Stimulated activated CD8-positive, alpha-beta memory T cell treated with anti-CD3 and anti-CD28 coated beads, Interleukin-2, amount 100 ng/mL, for 1 hour (primary cell): ENCODE measurements at regions not wholly inside any gene's neighbourhood (a gene's known extent, or its start where the extent isn't known, plus 50 kb on each side); places are given as distances from the start of the nearest gene placed in this dataset.

ENCODE experiments used
- DNase-seq, 2 donors: peaks; one replicate each; pipeline ENCODE4 v3.0.0-alpha.2; 2020; ENCODE audit warnings: low read depth in 2 of 2

DNA sequence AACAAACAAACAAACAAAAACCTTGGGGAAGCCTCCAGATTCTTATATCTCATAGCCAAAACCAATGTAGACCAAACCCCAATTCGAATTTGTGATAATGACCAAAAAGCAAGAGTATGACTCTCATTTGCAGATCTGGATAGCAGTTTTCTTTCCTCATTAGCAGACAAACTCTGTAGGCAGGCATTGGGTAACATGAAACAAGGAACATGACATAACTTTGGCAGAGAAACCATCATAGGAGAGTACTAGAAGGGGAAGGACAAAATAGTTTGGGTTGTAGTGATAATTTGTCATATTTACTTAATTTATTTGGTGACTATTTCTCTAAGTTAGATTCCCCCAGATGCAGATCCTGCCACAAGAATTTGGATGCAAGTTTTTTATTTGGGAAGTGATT, 187.8 kb downstream of the MID1IP1 start:
- DNase-seq, result no peak

DNA sequence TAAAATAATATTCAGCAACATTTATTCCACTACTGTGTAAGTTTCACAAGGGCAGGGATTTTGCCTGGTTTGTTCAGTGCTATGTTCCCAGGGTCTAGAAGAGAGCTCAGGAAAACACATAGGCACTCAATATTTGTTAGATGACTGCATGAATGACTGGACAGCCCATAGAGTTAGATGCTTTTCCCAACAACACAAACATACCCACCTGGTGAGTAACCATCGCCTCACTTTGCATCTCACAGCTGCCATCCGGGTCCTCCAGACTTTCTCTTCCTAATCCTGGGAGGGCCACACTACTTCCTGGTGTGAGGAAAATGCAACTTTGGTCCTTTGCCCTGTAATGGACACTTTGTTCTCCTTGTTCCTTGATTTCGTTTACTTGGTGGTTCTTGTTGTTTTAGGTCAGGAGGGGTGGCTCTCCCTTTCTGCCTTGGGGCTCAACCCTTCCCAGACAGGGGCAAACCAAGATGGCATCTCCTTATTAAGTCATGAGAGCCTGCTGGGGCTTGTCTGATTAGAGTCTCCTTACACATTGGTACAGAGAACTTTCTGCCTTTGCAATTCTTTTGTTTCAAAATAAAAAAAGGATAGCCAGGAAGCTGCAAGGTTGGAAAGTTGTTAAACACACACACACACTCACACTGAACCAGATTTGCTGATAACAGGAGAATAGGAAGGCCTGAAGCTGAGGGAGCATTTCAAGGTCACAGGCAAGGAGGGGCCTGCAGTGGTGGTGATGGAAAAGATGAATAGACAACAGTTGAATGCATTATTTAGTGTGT, 190.6 kb downstream of the MID1IP1 start:
- DNase-seq, result no peak

DNA sequence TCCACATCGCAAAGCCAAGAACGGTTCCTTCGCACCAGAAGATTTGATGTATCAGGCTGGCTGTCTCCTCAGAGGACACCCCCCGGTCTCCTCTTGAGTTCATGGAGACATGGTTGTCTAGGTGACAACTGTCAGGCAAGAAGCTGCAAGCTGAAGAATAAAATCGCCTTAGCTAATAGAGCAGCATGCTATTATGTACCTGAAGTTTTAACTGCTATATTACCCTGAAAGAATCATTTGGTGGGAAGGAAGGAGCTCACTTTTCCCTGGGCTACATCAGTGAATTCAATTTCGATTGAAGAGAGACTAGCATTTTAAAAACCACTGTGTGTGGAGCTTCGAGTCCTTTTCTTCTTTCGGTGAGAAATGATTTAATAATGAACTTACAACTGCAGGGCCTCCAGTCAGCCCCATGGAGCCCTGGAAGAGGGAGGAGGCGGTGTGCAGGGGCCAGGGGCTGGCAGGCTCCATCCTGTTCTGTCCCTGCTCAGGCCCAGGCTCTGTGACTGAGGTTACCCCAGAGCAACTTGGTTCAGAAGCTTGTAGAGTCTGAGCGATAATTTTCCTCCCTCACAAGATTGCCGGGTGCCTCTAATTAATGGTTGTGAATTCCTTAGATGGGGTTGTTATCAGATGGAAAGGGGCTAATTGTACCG, 191.3 kb downstream of the MID1IP1 start:
- no peak for DNase-seq

DNA sequence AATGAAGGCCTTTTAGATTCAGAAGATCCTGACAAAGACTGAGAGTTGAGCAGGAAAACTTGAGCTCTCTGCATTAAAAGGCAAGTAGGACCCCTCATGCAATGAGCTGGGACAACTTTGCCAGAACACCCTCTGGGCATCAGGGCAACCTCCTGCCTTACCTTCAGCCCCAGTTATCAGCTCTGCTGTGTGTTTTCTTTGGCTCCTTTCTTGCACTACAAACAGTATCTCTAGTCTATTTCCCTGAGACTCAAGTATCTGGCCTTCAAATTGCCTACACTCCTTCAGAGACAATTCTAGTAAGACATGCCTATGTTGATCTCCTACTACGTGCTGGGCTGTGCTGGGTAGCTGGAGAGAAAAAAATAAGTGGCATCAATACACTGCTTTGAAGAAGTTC, 192.2 kb downstream of the MID1IP1 start:
- no peak for DNase-seq

DNA sequence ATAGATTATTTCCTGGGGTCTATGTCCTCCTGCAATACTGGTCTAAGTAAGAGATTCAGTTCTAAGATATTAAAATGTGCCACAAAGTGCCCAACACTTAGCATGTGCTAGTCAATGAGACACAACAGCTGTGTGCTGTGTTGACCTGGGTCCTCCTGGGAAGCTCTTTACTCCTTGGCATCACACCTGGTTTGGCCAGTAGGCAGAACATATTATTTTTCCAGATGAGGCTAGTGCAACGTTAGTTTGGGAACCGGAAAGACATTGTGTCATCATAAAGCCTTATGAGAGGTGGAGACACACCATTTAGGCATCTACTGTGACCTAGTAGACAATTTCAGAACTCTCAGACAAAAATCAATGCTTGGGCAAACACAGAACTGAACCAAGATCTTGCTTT, 197.8 kb downstream of the MID1IP1 start:
- no peak for DNase-seq

DNA sequence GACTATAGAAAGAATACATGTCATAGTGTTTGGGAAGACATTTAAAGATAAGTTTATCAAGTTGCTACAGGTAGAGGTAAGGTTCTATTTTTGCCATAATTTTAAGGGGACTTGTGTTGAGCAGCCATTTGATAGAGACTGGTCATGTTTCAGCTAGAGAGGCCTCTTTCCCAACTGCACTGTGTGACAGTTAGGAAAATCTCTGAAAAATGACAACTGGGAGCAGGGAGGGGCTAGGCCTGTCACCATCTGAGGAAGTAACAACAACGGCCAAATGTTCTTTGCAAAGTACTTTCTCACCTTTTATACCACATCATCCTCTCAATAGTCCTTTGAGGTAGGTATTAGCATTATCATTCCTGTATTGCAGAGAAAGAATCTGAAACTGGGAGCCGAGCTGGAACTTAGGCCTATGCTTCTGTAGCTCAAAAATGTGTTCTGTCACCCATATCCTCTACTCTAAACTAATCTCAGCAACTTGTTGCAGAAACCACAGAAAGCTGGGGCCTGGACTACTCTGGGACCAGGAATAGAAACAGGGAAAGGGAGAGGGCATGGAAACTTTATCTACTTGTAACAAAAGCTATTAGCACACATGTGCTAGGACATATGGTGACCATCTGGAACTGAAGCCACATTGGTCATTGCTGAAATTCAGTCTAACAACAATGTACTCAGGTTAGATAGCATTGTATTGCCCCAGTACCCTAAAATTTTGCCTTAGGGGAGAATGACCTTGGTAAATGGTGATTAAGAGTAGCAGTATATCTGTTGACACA, 198.9 kb downstream of the MID1IP1 start:
- no peak for DNase-seq

DNA sequence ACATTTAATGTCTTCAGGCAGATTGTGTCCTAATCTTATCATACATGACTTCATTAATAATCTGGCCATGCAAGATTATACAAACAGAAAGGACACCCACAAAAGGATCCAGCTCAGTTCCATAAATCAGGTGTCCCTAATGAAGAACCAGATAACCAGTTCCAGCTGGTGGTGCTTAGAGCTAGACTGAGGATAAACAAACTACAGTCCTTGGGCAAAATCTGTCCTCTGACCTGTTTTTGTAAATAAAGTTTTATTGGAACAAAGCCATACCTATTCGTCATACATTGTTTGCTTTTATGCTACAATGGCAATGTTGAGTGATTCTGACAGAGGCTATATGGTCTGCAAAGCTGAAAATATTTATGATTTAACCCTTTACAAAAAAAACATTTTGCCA, 199.5 kb downstream of the MID1IP1 start:
- DNase-seq, result no peak

DNA sequence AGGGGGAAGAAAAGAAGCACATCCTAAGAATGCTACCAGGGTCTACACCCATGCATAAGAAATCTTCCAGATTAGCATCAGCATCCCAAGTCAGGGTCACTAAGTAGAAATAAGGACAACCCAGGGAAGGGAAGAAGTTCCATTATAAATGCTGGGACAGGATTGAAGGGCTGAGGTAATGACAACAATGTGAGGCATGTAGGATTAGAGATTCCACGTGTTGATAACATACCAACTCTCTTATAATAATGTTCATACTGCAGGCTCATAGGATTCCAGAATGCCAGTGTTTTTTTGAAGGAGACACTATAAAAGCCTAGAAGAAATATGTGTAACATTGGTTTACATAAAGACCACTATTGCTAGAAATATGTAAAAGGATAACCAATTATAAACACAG, 201.2 kb downstream of the MID1IP1 start:
- no peak for DNase-seq

DNA sequence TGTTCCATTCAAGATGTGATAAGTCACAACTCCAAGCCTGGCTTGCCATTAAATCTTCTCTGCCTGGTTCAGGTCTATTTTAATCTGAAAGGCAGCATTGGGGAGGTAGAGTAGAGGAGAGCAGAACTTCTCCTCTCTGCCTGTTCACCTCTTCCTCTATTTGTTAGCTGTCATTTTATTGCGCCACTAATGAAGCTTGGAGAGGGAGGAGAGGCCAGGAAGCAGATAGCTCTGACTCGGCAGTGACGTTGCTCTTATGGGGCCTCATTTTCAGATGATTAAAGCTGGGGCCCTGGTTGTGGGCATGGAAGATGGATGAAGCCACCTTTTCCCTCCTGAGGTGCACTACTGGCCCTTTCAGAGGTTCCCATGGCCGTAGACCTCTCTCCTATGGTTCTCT, 207.3 kb downstream of the MID1IP1 start:
- DNase-seq, result no peak

DNA sequence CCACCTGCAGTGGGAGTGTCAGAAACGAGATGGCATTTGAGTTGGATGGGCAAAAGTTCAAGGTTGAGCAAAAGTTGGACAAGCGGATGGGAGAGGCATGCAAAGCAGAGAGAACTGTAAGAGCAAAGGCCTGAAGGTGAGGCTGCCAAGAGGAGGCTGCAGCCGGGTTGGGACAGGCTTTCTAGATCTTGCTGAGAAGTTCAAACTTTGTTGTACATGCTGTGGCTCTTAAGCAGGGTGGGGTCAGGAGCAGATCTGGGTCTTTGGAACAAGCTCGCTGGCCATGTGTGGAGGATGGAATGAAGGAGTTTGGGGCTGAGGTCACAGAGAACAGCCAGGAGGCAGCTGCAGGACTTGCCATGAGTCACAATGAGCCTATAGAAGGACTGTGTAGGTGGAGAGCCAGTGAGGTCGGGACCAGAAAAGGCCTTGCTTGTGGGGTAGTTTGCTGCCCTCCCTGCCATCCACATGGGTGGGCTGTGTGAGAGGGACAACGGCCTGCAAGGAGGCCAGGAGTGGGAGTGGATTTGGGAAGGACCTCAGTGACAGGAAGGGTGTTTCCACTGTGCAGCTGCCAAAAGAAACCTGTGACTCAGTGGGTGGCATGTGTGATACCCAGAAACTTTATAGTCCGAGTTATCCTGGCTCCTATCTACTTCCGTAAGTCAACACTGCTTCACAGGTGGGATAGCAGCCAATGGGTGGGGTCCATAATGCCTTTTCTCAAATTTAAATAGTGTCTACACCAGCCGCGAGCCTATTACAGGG, 210.4 kb downstream of the MID1IP1 start:
- DNase-seq, result no peak

DNA sequence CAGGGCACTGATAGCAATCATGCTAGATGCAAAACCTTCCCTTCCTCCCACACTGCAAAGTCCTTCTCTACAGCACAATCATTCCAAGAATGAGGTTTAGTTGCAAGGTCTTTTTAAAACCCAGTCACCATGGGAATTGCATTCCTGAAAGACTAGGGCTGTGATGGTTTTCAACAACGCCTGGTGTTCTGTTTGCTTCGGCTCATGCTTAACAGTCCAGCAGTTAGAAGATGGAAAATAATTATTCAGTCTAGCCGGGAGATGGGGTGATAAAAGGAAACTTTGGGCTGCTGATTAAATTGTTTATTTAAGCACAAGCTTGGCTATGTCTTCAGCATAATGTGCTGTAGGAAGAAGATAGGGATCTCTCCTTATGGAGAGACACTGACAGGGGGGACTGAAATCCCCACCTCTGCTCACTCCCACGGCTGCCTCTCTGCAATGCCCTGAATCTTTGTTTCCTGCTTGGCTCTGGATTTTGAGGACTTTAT, 211.4 kb downstream of the MID1IP1 start:
- no peak for DNase-seq

DNA sequence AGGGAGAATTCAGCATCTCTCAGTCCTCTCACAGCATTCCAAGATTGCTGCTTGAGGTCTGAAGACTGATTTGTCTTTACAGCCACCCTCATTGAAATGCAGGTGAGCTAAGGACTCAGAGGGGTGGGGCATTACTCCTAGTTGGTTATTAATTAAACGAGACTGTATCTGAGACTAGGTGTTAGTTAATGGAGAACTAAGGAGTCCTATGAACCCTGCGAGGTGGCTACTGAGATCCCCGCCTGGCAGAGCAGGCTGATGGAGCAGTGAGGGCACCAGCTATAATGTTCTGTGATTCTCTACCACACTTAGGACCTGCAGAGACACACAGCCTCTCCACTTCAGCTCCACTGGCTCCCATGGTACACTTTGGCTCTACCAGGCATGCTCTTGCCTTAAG, 215.3 kb downstream of the MID1IP1 start:
- DNase-seq, result no peak

DNA sequence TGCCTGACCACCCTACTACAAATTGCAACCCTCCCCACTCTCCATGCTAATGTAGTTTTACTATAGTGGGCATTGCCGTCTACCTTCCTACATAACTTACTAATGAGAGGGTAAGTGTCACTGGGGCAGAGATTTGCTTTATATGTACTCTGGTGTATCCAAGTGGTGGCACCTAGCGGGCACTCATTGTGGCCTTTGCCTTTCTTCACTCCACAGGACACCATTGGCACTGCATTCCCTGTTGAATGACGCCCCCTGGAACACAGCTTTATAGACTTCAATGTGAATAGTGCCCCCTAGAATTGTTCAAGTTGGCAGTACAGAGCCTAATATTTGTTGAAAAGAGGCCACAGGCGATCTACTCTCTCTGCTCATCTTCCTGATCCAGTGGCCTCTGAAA, 215.8 kb downstream of the MID1IP1 start:
- no peak for DNase-seq

DNA sequence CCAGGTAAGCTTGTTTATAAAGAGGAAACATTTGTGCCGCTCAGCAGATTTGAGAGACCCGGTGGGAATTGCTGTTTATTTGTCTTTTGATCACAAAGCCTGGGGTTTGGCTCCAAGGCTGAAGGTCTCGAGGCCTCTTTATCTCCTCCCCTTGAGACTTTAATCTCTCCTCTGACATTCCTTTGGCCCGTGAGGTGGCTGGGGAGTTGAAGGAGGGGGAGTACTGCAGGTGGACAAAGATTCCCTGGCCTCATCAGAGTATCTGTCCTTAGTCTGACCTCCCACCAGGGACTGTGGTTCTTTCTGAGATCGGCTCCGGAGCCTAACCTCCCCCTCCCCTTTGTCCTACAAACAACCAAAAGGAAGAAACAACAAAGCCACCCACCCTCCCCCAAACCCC, 216.5 kb downstream of the MID1IP1 start:
- DNase-seq, result no peak

DNA sequence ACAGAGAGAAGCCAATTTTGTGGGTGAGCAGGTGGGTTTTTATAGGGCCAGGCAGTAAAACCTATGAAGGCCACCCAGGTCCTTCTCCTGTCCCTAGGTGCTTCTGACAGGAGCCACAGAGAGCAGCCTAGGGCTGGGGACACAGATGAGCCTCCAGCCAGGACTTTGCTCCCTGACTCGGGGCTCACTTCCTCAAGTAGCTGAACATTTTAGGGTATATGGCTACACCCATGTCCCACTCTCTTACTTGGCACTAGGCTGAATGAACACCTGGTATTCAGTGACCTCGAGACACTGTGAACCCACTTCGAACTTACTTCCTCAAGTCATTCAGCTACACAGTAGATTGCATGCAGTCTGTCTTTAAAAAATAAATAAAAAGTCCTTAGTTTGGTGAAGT, 217.3 kb downstream of the MID1IP1 start:
- DNase-seq, result no peak

DNA sequence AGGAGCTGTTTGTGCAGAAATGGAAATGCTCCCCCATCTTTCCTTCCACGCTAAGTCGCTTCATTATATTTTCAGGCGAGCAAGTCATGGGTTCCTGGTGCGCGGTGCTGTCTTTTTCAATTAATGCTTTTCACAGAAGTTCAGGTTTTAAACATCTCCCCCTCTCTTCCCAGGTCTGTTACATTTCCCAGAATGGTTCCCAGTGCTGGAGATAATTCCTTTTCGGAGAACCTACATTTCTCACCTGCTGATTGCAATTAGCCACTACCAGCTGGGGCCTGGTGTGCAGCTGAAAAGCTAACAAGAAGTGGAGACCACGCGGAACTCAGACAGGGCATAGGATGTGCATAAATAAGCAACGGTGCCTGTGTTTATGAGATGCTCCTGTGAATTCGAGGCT, 217.8 kb downstream of the MID1IP1 start:
- no peak for DNase-seq

DNA sequence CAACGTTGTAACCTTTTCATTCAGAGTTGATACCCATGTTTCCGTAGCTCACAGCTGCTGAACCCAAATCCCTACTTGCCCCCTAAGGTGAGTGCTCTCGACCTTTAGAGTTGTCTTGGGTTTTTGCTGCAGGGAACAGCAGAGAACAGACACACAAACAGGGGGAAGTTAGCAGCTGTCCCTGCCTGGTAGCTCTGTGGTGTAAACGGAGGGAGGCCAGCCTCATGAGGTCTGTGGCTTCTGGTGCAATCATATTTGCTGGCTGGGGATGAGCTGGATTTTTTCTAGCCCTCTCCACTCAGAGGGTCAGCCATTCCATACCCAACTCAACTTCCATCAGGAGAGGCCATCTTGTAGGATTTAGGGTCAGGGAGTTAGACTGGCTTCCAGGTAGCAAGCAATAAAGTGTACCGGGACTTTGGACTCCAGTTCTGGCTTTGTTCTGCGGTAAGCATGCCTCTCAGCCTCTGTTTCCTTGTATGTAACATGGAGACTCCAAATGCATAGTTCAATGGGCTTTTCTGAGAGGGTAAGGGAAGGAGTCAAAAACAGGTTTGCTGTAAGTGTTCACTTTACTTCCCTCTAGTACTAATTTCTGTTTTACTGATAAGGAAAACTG, 218.9 kb downstream of the MID1IP1 start:
- no peak for DNase-seq

DNA sequence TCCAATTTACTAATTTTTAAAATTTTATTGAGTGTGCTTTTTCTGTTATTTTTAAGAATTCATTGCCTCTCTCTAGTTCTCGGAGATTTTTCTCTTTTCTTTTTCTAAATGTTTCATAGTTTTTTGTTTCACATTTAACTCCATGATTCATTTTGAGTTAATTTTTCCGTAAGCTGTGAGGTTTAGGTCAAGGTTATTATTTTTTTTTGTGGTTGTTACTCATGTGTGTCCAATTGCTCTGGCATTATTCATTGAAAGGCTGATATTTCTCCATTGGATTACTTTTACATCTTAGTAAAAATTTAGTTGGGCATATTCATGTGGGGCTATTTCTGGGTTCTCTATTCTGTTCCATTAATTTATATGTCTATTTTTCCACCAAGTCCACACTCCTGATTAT, 220.8 kb downstream of the MID1IP1 start:
- DNase-seq, result no peak

DNA sequence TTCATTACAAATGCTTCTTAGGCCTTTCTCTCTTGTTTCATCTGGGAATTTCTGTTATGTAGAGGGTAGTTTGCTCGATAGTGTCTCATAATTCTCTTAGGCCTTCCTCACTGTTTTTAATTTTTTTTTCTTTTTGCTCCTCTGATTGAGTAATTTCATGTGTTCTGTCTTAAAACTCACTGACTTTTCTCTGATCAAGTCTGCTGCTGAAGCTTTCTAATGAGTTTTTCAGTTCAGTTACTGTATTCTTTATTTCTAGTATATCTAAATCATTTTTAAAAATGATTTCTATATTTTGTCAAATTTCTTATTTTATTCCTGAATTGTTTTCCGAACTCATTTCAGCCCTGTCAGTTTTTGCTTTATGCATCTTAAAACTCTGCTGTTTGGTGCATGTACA, 228.0 kb downstream of the MID1IP1 start:
- DNase-seq, result no peak

DNA sequence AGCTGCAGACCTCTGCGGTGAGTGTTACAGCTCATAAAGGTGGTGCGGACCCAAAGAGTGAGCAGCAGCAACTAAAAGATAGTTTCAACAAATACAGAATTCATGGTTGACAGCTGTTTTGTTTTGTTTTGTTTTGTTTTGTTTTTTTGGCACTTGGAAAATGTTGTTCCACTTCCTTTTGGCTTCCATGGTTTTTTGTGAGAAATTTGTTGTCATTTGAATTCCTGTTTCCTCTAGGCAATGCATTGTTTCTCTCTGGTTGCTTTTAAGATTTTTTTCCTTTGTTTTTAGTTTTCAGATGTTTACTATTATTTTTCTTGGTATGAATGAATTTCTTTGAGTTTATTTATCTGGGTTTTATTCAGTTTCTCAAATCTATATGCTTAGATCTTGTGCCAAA, 229.4 kb downstream of the MID1IP1 start:
- no peak for DNase-seq

DNA sequence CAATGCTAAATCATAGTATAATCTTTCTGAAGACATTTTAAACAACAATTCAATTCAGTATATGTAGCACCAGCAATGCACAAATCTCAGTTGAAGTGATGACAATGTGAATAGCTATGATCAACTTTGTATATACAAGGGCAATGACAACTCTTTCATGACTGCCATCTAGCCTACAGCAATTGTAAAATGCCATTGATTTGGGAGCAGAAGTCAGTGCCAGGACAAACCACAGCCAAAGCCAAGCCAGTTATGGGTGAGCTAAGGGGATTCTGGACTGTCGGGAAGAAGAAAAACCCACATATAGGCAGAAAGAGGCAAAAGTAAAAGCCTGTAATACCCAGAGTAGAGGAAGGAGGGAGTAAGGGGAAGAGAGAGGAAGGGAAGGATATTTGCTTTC, 238.6 kb downstream of the MID1IP1 start:
- DNase-seq, result no peak
